IMR-90 (cell line): ENCODE measurements at regions not wholly inside any gene's neighbourhood (a gene's known extent, or its start where the extent isn't known, plus 50 kb on each side); places are given as distances from the start of the nearest gene placed in this dataset.

Source experiments
- ATAC-seq: fragments of 200-7000 bp; cut with Tn5 transposase; 2 replicates; pipeline ENCODE4 v1.9.1; 2020; ENCODE audit warnings: low read depth, mild to moderate bottlenecking, moderate library complexity
- BruUV-seq: library from RNA; stranded (reverse); fragments of 400-500 nt; replicated peaks from 2 replicates; lab custom pipeline; 2021; lab: Mats Ljungman, UMichigan
- CTCF ChIA-PET: fragments of 300-600 bp; formaldehyde crosslinking; extraction: SDS; loops from one replicate; lab custom pipeline; 2021; ENCODE audit warnings: antibody characterized with exemption; lab: Yijun Ruan, JAX
- POLR2A ChIA-PET: fragments of 300-600 bp; sonication (Branson Sonifier 250); formaldehyde crosslinking; loops from one replicate; lab custom pipeline; 2022; ENCODE audit warnings: antibody characterized with exemption; ENCODE audit not compliant: unreplicated experiment; lab: Charles Lee
- DNase-seq: peaks from one replicate; pipeline ENCODE4 v3.0.0; 2013
- H2AFZ ChIP-seq: replicated peaks from 2 replicates; pipeline ENCODE3; 2013; ENCODE audit warnings: low read length, mild to moderate bottlenecking; ENCODE audit not compliant: poor library complexity
- H2AK5ac ChIP-seq: 2 replicates; pipeline ENCODE4 v1.6.1; 2013; ENCODE audit warnings: low read depth, low read length, inconsistent platforms
- H2AK9ac ChIP-seq: replicated peaks from 2 replicates; pipeline ENCODE3; 2013; ENCODE audit warnings: mild to moderate bottlenecking, low read depth, low read length, moderate library complexity; ENCODE audit not compliant: poor library complexity
- H2BK120ac ChIP-seq: 2 replicates; pipeline ENCODE4 v1.6.1; 2013; ENCODE audit warnings: low read depth, low read length, inconsistent platforms
- H2BK15ac ChIP-seq: 3 replicates; pipeline ENCODE4 v1.6.1; 2013; ENCODE audit warnings: low read depth, low read length, inconsistent platforms
- H2BK20ac ChIP-seq: 2 replicates; pipeline ENCODE4 v1.6.1; 2013; ENCODE audit warnings: low read depth, mild to moderate bottlenecking, inconsistent platforms, low read length, moderate library complexity
- H2BK5ac ChIP-seq: 2 replicates; pipeline ENCODE4 v1.6.1; 2013; ENCODE audit warnings: mild to moderate bottlenecking, low read depth, low read length, inconsistent platforms; ENCODE audit not compliant: poor library complexity, severe bottlenecking
- H3K14ac ChIP-seq: replicated peaks from 2 replicates; pipeline ENCODE4 v1.6.1; 2013; ENCODE audit warnings: low read depth, low read length, inconsistent platforms
- H3K18ac ChIP-seq: 2 replicates; pipeline ENCODE4 v1.6.1; 2013; ENCODE audit warnings: low read depth, low read length, control low read depth
- H3K23ac ChIP-seq: 2 replicates; pipeline ENCODE4 v1.6.1; 2013; ENCODE audit warnings: low read depth, low read length, inconsistent platforms
- H3K27ac ChIP-seq: 2 replicates; pipeline ENCODE4 v1.5.1; 2013; ENCODE audit warnings: mild to moderate bottlenecking, control low read depth, low read length; ENCODE audit not compliant: insufficient read depth
- H3K27me3 ChIP-seq: 2 replicates; pipeline ENCODE4 v1.6.1; 2013; ENCODE audit warnings: low read length; ENCODE audit not compliant: control insufficient read depth, insufficient read depth
- H3K36me3 ChIP-seq: 2 replicates; pipeline ENCODE4 v1.6.1; 2013; ENCODE audit warnings: low read length, mixed read lengths; ENCODE audit not compliant: control insufficient read depth, insufficient read depth
- H3K4ac ChIP-seq: 2 replicates; pipeline ENCODE4 v1.6.1; 2013; ENCODE audit warnings: low read depth, low read length, inconsistent platforms
- H3K4me1 ChIP-seq: 2 replicates; pipeline ENCODE4 v1.6.1; 2013; ENCODE audit warnings: low read length, mixed read lengths; ENCODE audit not compliant: control insufficient read depth, insufficient read depth
- H3K4me2 ChIP-seq: 2 replicates; pipeline ENCODE4 v1.6.1; 2013; ENCODE audit warnings: low read depth, mild to moderate bottlenecking, control low read depth, low read length, moderate library complexity
- H3K4me3 ChIP-seq: 2 replicates; pipeline ENCODE4 v1.5.1; 2013; ENCODE audit warnings: low read depth, mild to moderate bottlenecking, control low read depth, low read length, moderate library complexity; ENCODE audit not compliant: insufficient read depth
- H3K56ac ChIP-seq: 2 replicates; pipeline ENCODE4 v1.6.1; 2013; ENCODE audit warnings: low read length, inconsistent platforms; ENCODE audit not compliant: insufficient read depth; ENCODE audit errors: extremely low read depth
- H3K79me1 ChIP-seq, 2 experiments: 2 replicates each; pipeline ENCODE4 v1.6.1; 2013; ENCODE audit warnings: low read length in 2 of 2, inconsistent platforms in 1 of 2, low read depth in 1 of 2
- H3K9ac ChIP-seq: 2 replicates; pipeline ENCODE4 v1.6.1; 2013; ENCODE audit warnings: low read depth, low read length, control low read depth
- H3K9me1 ChIP-seq: 2 replicates; pipeline ENCODE4 v1.6.1; 2013; ENCODE audit warnings: low read length, inconsistent platforms; ENCODE audit not compliant: insufficient read depth
- H3K9me3 ChIP-seq: 2 replicates; pipeline ENCODE4 v1.6.1; 2013; ENCODE audit warnings: low read length; ENCODE audit not compliant: control insufficient read depth, insufficient read depth
- H4K20me1 ChIP-seq: 2 replicates; pipeline ENCODE4 v1.6.1; 2013; ENCODE audit warnings: low read length, inconsistent platforms; ENCODE audit not compliant: insufficient read depth
- H4K5ac ChIP-seq: 2 replicates; pipeline ENCODE4 v1.6.1; 2013; ENCODE audit warnings: mild to moderate bottlenecking, low read depth, low read length, control low read depth
- H4K8ac ChIP-seq, 2 experiments: 2 replicates each; pipeline ENCODE4 v1.6.1; 2013; ENCODE audit warnings: low read depth in 2 of 2, low read length in 2 of 2, control low read depth in 1 of 2, inconsistent platforms in 1 of 2
- H4K91ac ChIP-seq: 2 replicates; pipeline ENCODE4 v1.6.1; 2013; ENCODE audit warnings: low read depth, low read length, inconsistent platforms; ENCODE audit not compliant: insufficient read depth
- BHLHE40 ChIP-seq: fragments of 150-350 bp; IDR thresholded peaks from 2 replicates; pipeline ENCODE4 v1.6.1; 2016; ENCODE audit warnings: mild to moderate bottlenecking, low read depth, low read length
- CEBPB ChIP-seq: IDR thresholded peaks from 2 replicates; pipeline ENCODE4 v1.6.1; 2012; ENCODE audit warnings: low read depth, low read length, improper control_type of control experiment
- CHD1 ChIP-seq: IDR thresholded peaks from 2 replicates; pipeline ENCODE4 v1.6.1; 2012; ENCODE audit warnings: low read depth, low read length, improper control_type of control experiment
- ELK1 ChIP-seq: fragments of 150-350 bp; IDR thresholded peaks from 2 replicates; pipeline ENCODE4 v1.6.1; 2016; ENCODE audit warnings: low read depth, mild to moderate bottlenecking, low read length, moderate library complexity, borderline replicate concordance
- MAZ ChIP-seq: IDR thresholded peaks from 2 replicates; pipeline ENCODE4 v1.6.1; 2012; ENCODE audit warnings: low read depth, mild to moderate bottlenecking, low read length, improper control_type of control experiment, moderate library complexity, borderline replicate concordance
- MXI1 ChIP-seq: IDR thresholded peaks from 2 replicates; pipeline ENCODE4 v1.6.1; 2012; ENCODE audit warnings: low read depth, mild to moderate bottlenecking, low read length, moderate library complexity, borderline replicate concordance
- NFE2L2 ChIP-seq: fragments of 150-350 bp; IDR thresholded peaks from 2 replicates; pipeline ENCODE4 v1.6.1; 2016; ENCODE audit warnings: low read depth, mild to moderate bottlenecking, low read length
- RFX5 ChIP-seq: IDR thresholded peaks from 2 replicates; pipeline ENCODE4 v1.8.0; 2012; ENCODE audit warnings: low read depth, mild to moderate bottlenecking, low read length, moderate library complexity
- USF2 ChIP-seq: fragments of 150-350 bp; IDR thresholded peaks from 2 replicates; pipeline ENCODE4 v1.6.1; 2017; ENCODE audit warnings: mild to moderate bottlenecking, antibody characterized with exemption, low read length, low read depth
- WGBS, 2 experiments: methylation state at CpG; one replicate each; pipeline versions ENCODE4 v1.1.5 to v1.1.7; 2013; ENCODE audit warnings: missing lambda C conversion rate in 2 of 2; ENCODE audit not compliant: insufficient read length in 1 of 2; ENCODE audit errors: extremely low coverage in 2 of 2; 5-methylcytosine and 5-hydroxymethylcytosine counted together
- dilution Hi-C: fragments of 300-500 bp; cut with HindIII; formaldehyde crosslinking; loops from one replicate; pipeline ENCODE4 v1.14.3; 2018; ENCODE audit warnings: low sequenced_read_pairs; ENCODE audit not compliant: unreplicated experiment
- in situ Hi-C: fragments of 300-500 bp; cut with MboI; formaldehyde crosslinking; loops from 3 replicates; pipeline ENCODE4 v1.14.3; 2019; ENCODE audit warnings: low sequenced_read_pairs, inconsistent platforms, mixed read lengths
- intact Hi-C: fragments of 100-400 bp; cut with micrococcal nuclease; formaldehyde crosslinking; loops from 2 replicates; pipeline ENCODE4 v1.10.0; 2022

- H3K36me3 ChIP-seq: no peaks in the 10 kb centered on the region
- no peak overlapping the region for H2BK5ac ChIP-seq
- H3K14ac ChIP-seq: no peak overlapping the region
- H2AFZ ChIP-seq: no peak overlapping the region
- POLR2A ChIA-PET: no interaction called here
- H3K4ac ChIP-seq: no peak overlapping the region
- no peak overlapping the region for H2AK5ac ChIP-seq
- no peak overlapping the region for H3K56ac ChIP-seq
- no peak for TF ChIP-seq NFE2L2
- TF ChIP-seq MAZ: no peak
- TF ChIP-seq USF2: no peak
- TF ChIP-seq CEBPB: no peak
- no peak for TF ChIP-seq MXI1
- no peak for TF ChIP-seq RFX5
- TF ChIP-seq ELK1: no peak
- no peak for TF ChIP-seq CHD1
- TF ChIP-seq BHLHE40: no peak
- intact Hi-C loops (no loop called here), in situ Hi-C loops (no loop called here), dilution Hi-C loops (no loop called here)
- no peak overlapping the region for H2BK120ac ChIP-seq
- H2BK20ac ChIP-seq: no peak overlapping the region
- H3K18ac ChIP-seq: no peak overlapping the region
- WGBS, 2 experiments: no CpG with 5 or more reads among the region's 2 CpGs
- no peak overlapping the region for H4K91ac ChIP-seq
- ATAC-seq (no peak), DNase-seq (no peak)
- H3K27ac ChIP-seq: no peak overlapping the region
- BruUV-seq: no TSS peak
- no peaks in the 10 kb centered on the region for H3K9me3 ChIP-seq
- CTCF ChIA-PET: no interaction called here
- H3K23ac ChIP-seq: no peak overlapping the region
- H2BK15ac ChIP-seq: no peak overlapping the region
- no peak overlapping the region for H2AK9ac ChIP-seq
- H4K5ac ChIP-seq: no peak overlapping the region
- H3K4me1 ChIP-seq: no peaks in the 10 kb centered on the region
- no peak overlapping the region for H3K4me3 ChIP-seq
- no peak overlapping the region for H4K8ac ChIP-seq
- H3K27me3 ChIP-seq: no peaks in the 10 kb centered on the region
- no peak overlapping the region for H3K4me2 ChIP-seq
- no peaks in the 10 kb centered on the region for H4K20me1 ChIP-seq
- H3K9ac ChIP-seq: no peak overlapping the region
- H3K9me1 ChIP-seq: no peaks in the 10 kb centered on the region
- H3K79me1 ChIP-seq: no peaks in the 10 kb centered on the region
Observed at GRCh38 chr20:40010483-40010882, 678.6 kb downstream of the MAFB start.
